ENCODE measurements at regions not wholly inside any gene's neighbourhood (a gene's known extent, or its start where the extent isn't known, plus 50 kb on each side); places are given as distances from the start of the nearest gene placed in this dataset.
"Not testable (repeated sequence)": the region's sequence is repeated elsewhere in the genome, so short reads cannot be mapped to it uniquely, and the experiment has no call there.

- DNase-seq: no peak
- no peak for ATAC-seq
Observed at GRCh38 chr6:81624453-81624852, 128.0 kb downstream of the TENT5A start.

- no peak for ATAC-seq
- DNase-seq: no peak
Observed at GRCh38 chr6:81623106-81623759, 129.2 kb downstream of the TENT5A start.

GRCh38 chr6:81621816-81622395 is 130.6 kb downstream of the TENT5A start:
- DNase-seq (no peak), ATAC-seq (no peak)

- no peak for ATAC-seq
- no peak for DNase-seq
Observed at GRCh38 chr6:81614292-81614691, 138.2 kb downstream of the TENT5A start.

GRCh38 chr6:81613606-81614005 is 138.9 kb downstream of the TENT5A start:
- DNase-seq: no peak

GRCh38 chr6:81612136-81612535 is 140.3 kb downstream of the TENT5A start:
- no peak for DNase-seq
- ATAC-seq: no peak

More at GRCh38 chr6:81613606-81614005, 138.9 kb downstream of the TENT5A start:
- no peak for ATAC-seq

GRCh38 chr6:81609736-81610135 is 142.7 kb downstream of the TENT5A start:
- no peak for ATAC-seq

GRCh38 chr6:81608776-81609175 is 143.7 kb downstream of the TENT5A start:
- DNase-seq: no peak
- no peak for ATAC-seq

More at GRCh38 chr6:81609736-81610135, 142.7 kb downstream of the TENT5A start:
- DNase-seq: no peak

GRCh38 chr6:81606965-81607381 is 145.5 kb downstream of the TENT5A start:
- no peak for DNase-seq
- ATAC-seq: no peak

- no peak for ATAC-seq
- DNase-seq: no peak
Observed at GRCh38 chr6:81605526-81605925, 147.0 kb downstream of the TENT5A start.

- no peak for DNase-seq
- no peak for ATAC-seq
Observed at GRCh38 chr6:81601918-81602317, 150.6 kb downstream of the TENT5A start.

GRCh38 chr6:81600488-81600887 is 152.0 kb downstream of the TENT5A start:
- not testable (repeated sequence) for ATAC-seq, DNase-seq

- DNase-seq: no peak
- ATAC-seq: no peak
Observed at GRCh38 chr6:81594501-81594900, 158.0 kb downstream of the TENT5A start.

- ATAC-seq (no peak), DNase-seq (no peak)
Observed at GRCh38 chr6:81590314-81590691, 162.2 kb downstream of the TENT5A start.

GRCh38 chr6:81589465-81590313 is 162.8 kb downstream of the TENT5A start:
- ATAC-seq: no peak
- no peak for DNase-seq

GRCh38 chr6:81585686-81586085 is 166.8 kb downstream of the TENT5A start:
- not testable (repeated sequence) for ATAC-seq, DNase-seq

GRCh38 chr6:81584156-81584555 is 168.3 kb downstream of the TENT5A start:
- not testable (repeated sequence) for DNase-seq, ATAC-seq

GRCh38 chr6:81575442-81575841 is 177.0 kb downstream of the TENT5A start:
- ATAC-seq: no peak
- no peak for DNase-seq

GRCh38 chr6:81572020-81572419 is 180.5 kb downstream of the TENT5A start:
- no peak for DNase-seq
- no peak for ATAC-seq

- no peak for DNase-seq
- ATAC-seq: no peak
Observed at GRCh38 chr6:81570681-81571080, 181.8 kb downstream of the TENT5A start.

GRCh38 chr6:81568973-81569372 is 183.5 kb downstream of the TENT5A start:
- no peak for DNase-seq

GRCh38 chr6:81565071-81565470 is 187.4 kb downstream of the TENT5A start:
- DNase-seq: no peak
- ATAC-seq: no peak

More at GRCh38 chr6:81568973-81569372, 183.5 kb downstream of the TENT5A start:
- no peak for ATAC-seq

GRCh38 chr6:81564470-81565068 is 187.9 kb downstream of the TENT5A start:
- DNase-seq (no peak), ATAC-seq (no peak)
